ENCODE measurements at regions not wholly inside any gene's neighbourhood (a gene's known extent, or its start where the extent isn't known, plus 50 kb on each side); places are given as distances from the start of the nearest gene placed in this dataset.

- 33% methylated on average over 6 of the region's 6 CpGs for WGBS
- no peaks in the 10 kb centered on the region for H3K4me1 ChIP-seq (ENCODE audit: control insufficient read depth in 4 of 4, insufficient read depth in 4 of 4, low read length in 3 of 4)
- H3K36me3 ChIP-seq (ENCODE audit: control insufficient read depth in 4 of 4, insufficient read depth in 3 of 4, low read depth in 1 of 4, low read length in 3 of 4): no peaks in the 10 kb centered on the region
- H3K27me3 ChIP-seq (ENCODE audit: control insufficient read depth in 4 of 4, insufficient read depth in 4 of 4, low read length in 3 of 4): no peaks in the 10 kb centered on the region
- TF ChIP-seq NR2F2 (IDR thresholded peaks at IDR 0.05) (no peak), HNF4A (conservative IDR thresholded peaks at IDR 0.05) (no peak), RAD21 (IDR thresholded peaks at IDR 0.05) (no peak)
- TF ChIP-seq, protein P1, sequence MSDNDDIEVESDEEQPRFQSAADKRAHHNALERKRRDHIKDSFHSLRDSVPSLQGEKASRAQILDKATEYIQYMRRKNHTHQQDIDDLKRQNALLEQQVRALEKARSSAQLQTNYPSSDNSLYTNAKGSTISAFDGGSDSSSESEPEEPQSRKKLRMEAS (IDR thresholded peaks at IDR 0.05): no peak
- no peak overlapping the region for H3K4me3 ChIP-seq (ENCODE audit: low read depth in 1 of 3, low read length in 3 of 3)
- H3K9ac ChIP-seq (ENCODE audit: low read depth in 1 of 2, low read length in 2 of 2): no peak overlapping the region
- no peak for DNase-seq (ENCODE audit: low spot score)
- H3K9me3 ChIP-seq (ENCODE audit: control insufficient read depth in 4 of 4, low read length in 3 of 4): no peaks in the 10 kb centered on the region
- H3K27ac ChIP-seq (ENCODE audit: low read depth in 1 of 2, low read length in 2 of 2): no peak overlapping the region
Observed at GRCh38 chrX:18065956-18066355, 154.7 kb downstream of the BEND2 start.

GRCh38 chrX:18051690-18052089 lies 169.0 kb downstream of the BEND2 start:
- Histone ChIP-seq H3K27ac (ENCODE audit: low read depth in 1 of 2, low read length in 2 of 2) (no peak overlapping the region), H3K9me3 (ENCODE audit: control insufficient read depth in 4 of 4, low read length in 3 of 4) (peaks cover 0 to 4% (median 0%) of the 10 kb centered on the region in 4 donors), H3K4me1 (ENCODE audit: control insufficient read depth in 4 of 4, insufficient read depth in 4 of 4, low read length in 3 of 4) (no peaks in the 10 kb centered on the region), H3K36me3 (ENCODE audit: control insufficient read depth in 4 of 4, insufficient read depth in 3 of 4, low read depth in 1 of 4, low read length in 3 of 4) (no peaks in the 10 kb centered on the region), H3K4me3 (ENCODE audit: low read depth in 1 of 3, low read length in 3 of 3) (no peak overlapping the region), H3K9ac (ENCODE audit: low read depth in 1 of 2, low read length in 2 of 2) (no peak overlapping the region), H3K27me3 (ENCODE audit: control insufficient read depth in 4 of 4, insufficient read depth in 4 of 4, low read length in 3 of 4) (peaks cover 0 to 5% (median 0%) of the 10 kb centered on the region in 4 donors)
- TF ChIP-seq NR2F2 (IDR thresholded peaks at IDR 0.05): no peak
- TF ChIP-seq FOXA1 (IDR thresholded peaks at IDR 0.05): no peak
- no peak for TF ChIP-seq YY1 (IDR thresholded peaks at IDR 0.05)
- no peak for TF ChIP-seq FOXA2 (IDR thresholded peaks at IDR 0.05)
- no peak for TF ChIP-seq RXRA (IDR thresholded peaks at IDR 0.05)
- no peak for TF ChIP-seq EGR1 (IDR thresholded peaks at IDR 0.05; ENCODE audit: low read depth in 2 of 2)
- TF ChIP-seq, protein P2, sequence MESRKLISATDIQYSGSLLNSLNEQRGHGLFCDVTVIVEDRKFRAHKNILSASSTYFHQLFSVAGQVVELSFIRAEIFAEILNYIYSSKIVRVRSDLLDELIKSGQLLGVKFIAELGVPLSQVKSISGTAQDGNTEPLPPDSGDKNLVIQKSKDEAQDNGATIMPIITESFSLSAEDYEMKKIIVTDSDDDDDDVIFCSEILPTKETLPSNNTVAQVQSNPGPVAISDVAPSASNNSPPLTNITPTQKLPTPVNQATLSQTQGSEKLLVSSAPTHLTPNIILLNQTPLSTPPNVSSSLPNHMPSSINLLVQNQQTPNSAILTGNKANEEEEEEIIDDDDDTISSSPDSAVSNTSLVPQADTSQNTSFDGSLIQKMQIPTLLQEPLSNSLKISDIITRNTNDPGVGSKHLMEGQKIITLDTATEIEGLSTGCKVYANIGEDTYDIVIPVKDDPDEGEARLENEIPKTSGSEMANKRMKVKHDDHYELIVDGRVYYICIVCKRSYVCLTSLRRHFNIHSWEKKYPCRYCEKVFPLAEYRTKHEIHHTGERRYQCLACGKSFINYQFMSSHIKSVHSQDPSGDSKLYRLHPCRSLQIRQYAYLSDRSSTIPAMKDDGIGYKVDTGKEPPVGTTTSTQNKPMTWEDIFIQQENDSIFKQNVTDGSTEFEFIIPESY (IDR thresholded peaks at IDR 0.05): no peak
- TF ChIP-seq HNF4A (conservative IDR thresholded peaks at IDR 0.05): no peak
- TF ChIP-seq SP1 (IDR thresholded peaks at IDR 0.05): no peak
- TF ChIP-seq JUND (IDR thresholded peaks at IDR 0.05): no peak
- TF ChIP-seq, protein P3, sequence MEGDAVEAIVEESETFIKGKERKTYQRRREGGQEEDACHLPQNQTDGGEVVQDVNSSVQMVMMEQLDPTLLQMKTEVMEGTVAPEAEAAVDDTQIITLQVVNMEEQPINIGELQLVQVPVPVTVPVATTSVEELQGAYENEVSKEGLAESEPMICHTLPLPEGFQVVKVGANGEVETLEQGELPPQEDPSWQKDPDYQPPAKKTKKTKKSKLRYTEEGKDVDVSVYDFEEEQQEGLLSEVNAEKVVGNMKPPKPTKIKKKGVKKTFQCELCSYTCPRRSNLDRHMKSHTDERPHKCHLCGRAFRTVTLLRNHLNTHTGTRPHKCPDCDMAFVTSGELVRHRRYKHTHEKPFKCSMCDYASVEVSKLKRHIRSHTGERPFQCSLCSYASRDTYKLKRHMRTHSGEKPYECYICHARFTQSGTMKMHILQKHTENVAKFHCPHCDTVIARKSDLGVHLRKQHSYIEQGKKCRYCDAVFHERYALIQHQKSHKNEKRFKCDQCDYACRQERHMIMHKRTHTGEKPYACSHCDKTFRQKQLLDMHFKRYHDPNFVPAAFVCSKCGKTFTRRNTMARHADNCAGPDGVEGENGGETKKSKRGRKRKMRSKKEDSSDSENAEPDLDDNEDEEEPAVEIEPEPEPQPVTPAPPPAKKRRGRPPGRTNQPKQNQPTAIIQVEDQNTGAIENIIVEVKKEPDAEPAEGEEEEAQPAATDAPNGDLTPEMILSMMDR (IDR thresholded peaks at IDR 0.05; ENCODE audit: low read depth, low read length, missing input control): no peak
- no peak for TF ChIP-seq RAD21 (IDR thresholded peaks at IDR 0.05)
- TF ChIP-seq GABPA (IDR thresholded peaks at IDR 0.05 in 1 of 2, conservative IDR thresholded peaks at IDR 0.05 in 1 of 2): no peak
- TF ChIP-seq TAF1 (conservative IDR thresholded peaks at IDR 0.05): no peak
- TF ChIP-seq ATF3 (IDR thresholded peaks at IDR 0.05): no peak
- TF ChIP-seq HNF4G (IDR thresholded peaks at IDR 0.05): no peak
- WGBS: 65% methylated on average over 1 of the region's 1 CpG
- no peak for DNase-seq (ENCODE audit: low spot score)
